T-helper 1 cell (primary cell): ENCODE measurements at regions not wholly inside any gene's neighbourhood (a gene's known extent, or its start where the extent isn't known, plus 50 kb on each side); places are given as distances from the start of the nearest gene placed in this dataset.
"Not testable (repeated sequence)": the region's sequence is repeated elsewhere in the genome, so short reads cannot be mapped to it uniquely, and the experiment has no call there.

ENCODE experiments used
- DNase-seq, 5 donors: peaks; one replicate each; pipeline ENCODE4 v3.0.0-alpha.2; 2012 to 2020

DNA sequence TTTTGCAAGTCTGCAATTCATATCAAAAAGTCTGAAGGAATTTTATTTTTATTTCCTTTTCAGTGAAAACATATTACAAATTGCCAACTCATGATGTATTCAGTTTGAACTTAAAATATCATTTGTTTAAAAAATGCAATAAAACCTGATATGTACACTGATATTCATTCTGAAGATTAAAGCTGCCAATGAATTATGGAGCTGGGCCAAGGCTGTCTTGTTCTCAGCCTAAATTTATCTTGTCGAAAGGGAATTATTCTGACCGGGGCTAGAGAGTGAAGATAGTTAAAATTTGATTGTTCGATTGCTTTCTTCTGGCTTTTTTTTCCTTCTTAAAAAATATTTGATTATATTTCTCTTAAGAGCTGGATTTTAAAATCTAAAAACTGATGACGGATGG lies 54.0 kb upstream of the RBFOX1 start:
- DNase-seq = no peak

- no peak for DNase-seq
Observed at GRCh38 chr16:7272567-7273158, 60.0 kb upstream of the RBFOX1 start.

- no peak for DNase-seq
Observed at GRCh38 chr16:7271486-7271885, 61.2 kb upstream of the RBFOX1 start.

GRCh38 chr16:7270823-7271222 lies 61.8 kb upstream of the RBFOX1 start:
- DNase-seq = no peak

GRCh38 chr16:7270006-7270405 lies 62.6 kb upstream of the RBFOX1 start:
- no peak for DNase-seq

- no peak for DNase-seq
Observed at GRCh38 chr16:7268182-7268581, 64.5 kb upstream of the RBFOX1 start.

GRCh38 chr16:7257016-7257415 lies 75.6 kb upstream of the RBFOX1 start:
- no peak for DNase-seq

DNA sequence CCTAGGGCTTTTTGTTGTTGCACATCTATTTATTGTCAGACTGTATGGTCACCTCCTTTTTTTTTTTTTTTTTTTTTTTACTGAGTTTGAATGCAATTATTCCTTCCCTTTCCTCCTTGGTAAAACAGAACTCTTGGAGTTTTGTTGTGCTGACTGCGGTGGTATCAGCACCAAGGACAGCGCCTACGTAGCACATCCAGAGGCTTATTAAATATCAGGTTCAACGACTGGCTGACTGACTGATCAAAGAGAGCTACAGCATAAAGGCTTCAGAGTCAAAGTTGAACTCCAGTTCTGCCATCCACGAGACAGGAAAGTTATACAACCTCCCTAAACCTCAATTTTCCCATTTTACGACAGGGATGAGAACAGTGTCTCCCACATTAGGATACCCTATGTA lies 86.1 kb upstream of the RBFOX1 start:
- DNase-seq = no peak

DNA sequence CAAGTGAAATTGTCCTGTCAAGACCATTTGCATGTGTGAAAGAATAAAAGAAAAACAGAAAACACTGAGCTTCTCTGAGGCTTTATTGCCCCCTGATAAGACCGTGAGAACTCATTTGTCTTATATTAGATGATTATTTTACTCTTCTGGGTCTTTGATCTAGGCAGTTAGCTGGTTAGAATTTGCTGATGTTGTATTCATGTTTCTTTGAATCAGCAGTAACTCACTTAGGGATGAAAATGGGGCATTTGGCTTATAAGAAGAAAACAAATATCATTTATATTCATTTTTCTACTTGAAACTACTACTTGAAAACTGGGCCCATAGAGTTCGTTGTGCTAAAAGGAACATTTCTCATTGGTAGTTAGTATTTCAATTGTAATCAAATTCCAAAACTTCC lies 93.1 kb upstream of the RBFOX1 start:
- DNase-seq = no peak

- no peak for DNase-seq
Observed at GRCh38 chr16:7236824-7237410, 95.7 kb upstream of the RBFOX1 start.

- DNase-seq = no peak
Observed at GRCh38 chr16:7233975-7234374, 98.7 kb upstream of the RBFOX1 start.

DNA sequence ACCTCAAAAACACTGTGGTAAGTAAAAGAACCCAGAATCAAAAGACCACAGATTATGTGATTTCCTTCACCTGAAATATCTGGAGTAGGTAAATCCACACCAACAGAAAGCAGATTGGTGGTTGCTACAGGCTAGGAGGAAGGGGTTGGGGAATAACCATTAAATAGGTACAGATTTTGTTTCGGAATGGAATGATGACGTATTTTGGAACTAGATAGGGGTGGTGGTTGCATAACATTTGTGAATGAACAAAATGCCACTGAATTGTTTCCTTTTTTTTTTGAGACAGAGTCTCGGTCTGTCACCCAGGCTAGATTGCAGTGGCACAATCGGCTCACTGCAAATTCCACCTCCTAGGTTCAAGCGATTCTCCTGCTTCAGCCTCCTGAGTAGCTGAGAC lies 100.9 kb upstream of the RBFOX1 start:
- DNase-seq = no peak

- not testable (repeated sequence) for DNase-seq
Observed at GRCh38 chr16:7229433-7230218, 103.0 kb upstream of the RBFOX1 start.

DNA sequence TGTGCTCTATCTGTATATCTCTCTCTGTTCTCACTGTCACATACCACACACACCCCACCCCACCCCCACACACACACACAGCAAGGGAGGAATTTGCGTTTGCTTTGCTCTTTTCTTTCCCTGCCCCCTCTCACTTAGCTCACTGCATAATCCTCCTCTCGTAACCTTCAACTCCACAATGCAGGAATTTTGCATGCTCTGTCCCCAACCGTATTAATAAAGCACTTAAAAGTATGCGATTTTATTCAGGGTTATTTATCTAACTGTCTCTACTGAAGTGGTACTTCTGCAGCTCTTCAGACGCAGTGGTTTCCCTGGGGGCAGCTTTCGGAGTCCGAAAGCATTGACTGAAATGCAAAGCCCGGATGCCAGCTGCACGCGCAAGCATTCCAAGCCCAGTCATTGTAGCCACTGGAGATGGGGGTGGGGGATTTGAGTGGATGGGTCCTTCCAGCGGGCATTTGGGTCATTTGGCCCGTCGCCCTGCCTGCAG lies 105.4 kb upstream of the RBFOX1 start:
- no peak for DNase-seq

GRCh38 chr16:7221157-7221556 lies 111.5 kb upstream of the RBFOX1 start:
- no peak for DNase-seq

GRCh38 chr16:7218936-7219335 lies 113.7 kb upstream of the RBFOX1 start:
- DNase-seq = no peak

- no peak for DNase-seq
Observed at GRCh38 chr16:7217797-7218196, 114.8 kb upstream of the RBFOX1 start.

DNA sequence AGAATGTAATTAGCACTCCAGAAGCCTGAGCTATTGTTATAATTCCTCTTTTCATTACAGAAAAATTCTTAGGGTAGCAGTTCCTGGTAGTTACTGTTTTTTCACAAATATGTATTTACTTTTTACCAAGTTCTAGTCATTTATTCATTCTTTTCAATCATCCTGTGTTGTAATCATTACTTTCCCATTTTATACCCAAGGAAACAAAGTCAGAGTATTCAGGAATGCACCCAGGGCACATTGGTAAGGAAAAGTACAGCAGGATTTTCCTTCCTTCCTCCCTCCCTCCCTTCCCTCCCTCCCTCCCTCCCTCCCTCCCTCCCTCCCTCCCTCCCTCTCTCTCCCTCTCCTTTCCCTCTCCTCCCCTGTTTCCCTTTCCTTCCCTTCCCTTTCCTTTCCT lies 115.9 kb upstream of the RBFOX1 start:
- no peak for DNase-seq

- DNase-seq = no peak
Observed at GRCh38 chr16:7211781-7212180, 120.9 kb upstream of the RBFOX1 start.

DNA sequence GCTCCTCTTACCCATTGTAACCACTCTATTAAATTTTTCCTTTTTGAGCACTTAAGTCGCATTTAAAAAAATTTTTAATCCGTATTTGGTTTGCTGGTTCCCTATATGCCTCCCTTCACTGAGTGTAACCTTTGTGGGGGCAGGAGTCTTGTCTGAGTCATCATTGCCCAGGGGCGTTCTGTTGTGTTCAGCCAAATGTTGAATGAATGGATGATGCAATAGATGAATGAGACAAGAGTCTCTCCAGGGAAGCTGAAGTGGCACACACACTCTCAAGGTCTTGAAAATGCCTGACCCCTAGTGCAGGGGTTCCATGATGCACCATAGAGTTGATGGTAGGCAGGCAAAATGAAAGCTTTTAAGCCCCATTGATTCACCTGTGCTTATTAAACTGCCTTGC lies 123.0 kb upstream of the RBFOX1 start:
- DNase-seq = no peak

- no peak for DNase-seq
Observed at GRCh38 chr16:7206469-7206868, 126.2 kb upstream of the RBFOX1 start.

DNA sequence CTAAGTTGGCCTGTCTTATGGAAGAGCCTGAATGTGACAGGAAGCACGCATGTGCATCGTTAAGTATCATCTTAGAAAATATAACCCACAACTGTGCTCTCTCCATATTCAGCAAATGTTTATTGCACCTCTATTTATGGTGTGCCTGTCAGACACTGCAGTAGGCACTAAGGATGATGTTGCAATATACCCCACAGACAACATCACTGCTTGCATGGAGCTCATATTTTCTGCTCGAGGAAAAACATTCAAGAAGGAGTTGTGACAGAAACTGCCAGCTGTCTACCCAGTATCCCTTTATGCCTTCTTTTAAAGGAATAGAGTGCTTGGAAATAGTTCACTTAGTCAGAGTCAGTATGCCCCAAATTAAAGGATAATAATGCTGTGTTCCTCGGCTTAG lies 132.3 kb upstream of the RBFOX1 start:
- DNase-seq = no peak

DNA sequence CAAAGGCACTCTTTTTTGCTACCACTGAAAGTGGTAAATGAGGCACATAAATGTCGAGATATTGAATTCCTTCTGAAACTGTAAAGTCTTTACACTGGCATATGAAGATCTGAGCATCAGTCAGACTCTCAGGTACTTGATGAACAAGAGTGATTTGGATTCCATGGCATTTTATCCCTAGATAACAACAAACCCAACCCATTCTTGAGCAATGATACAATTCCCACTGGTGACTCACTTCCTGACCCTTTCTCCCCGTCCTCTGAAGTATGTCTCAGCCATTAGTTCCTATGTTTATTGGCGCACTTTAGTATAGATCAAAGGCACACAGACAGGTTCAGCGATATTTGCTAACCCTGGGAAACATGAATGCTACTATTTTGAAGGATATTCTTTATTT lies 147.0 kb upstream of the RBFOX1 start:
- DNase-seq = no peak

GRCh38 chr16:7185165-7185564 lies 147.5 kb upstream of the RBFOX1 start:
- DNase-seq = no peak
